Heart left ventricle (tissue), 16 donors: ENCODE measurements at regions not wholly inside any gene's neighbourhood (a gene's known extent, or its start where the extent isn't known, plus 50 kb on each side); places are given as distances from the start of the nearest gene placed in this dataset.

Source experiments
- ATAC-seq, 4 donors: fragments of 200-7000 bp; cut with Tn5 transposase; one replicate each; pipeline ENCODE4 v1.9.1; 2020 to 2022; ENCODE audit warnings: moderate library complexity in 4 of 4, mild to moderate bottlenecking in 3 of 4, moderate number of reproducible peaks in 1 of 4
- DNase-seq, 5 donors: peaks; one replicate each; pipeline ENCODE4 v3.0.0-alpha.2; 2020
- H3K27ac ChIP-seq, 12 donors: fragments of 200-600 bp; sonication (generic) in 4 of 12; one replicate each; pipeline versions ENCODE4 v1.5.0 to v1.8.0; 2016 to 2022; ENCODE audit warnings: mild to moderate bottlenecking in 2 of 12
- H3K27me3 ChIP-seq, 9 donors: fragments of 200-600 bp; sonication (generic) in 2 of 9; one replicate each; pipeline versions ENCODE4 v1.5.1 to v1.8.0; 2016 to 2022; ENCODE audit warnings: mild to moderate bottlenecking in 3 of 9
- H3K36me3 ChIP-seq, 9 donors: fragments of 200-600 bp; sonication (generic) in 2 of 9; one replicate each; pipeline versions ENCODE4 v1.5.0 to v1.8.0; 2018 to 2022; ENCODE audit warnings: mild to moderate bottlenecking in 2 of 9
- H3K4me1 ChIP-seq, 12 donors: fragments of 200-600 bp; sonication (generic) in 4 of 12; one replicate each; pipeline versions ENCODE4 v1.5.0 to v1.8.0; 2016 to 2022; ENCODE audit warnings: mild to moderate bottlenecking in 3 of 12
- H3K4me3 ChIP-seq, 12 donors: fragments of 200-600 bp; sonication (generic) in 4 of 12; one replicate each; pipeline versions ENCODE4 v1.5.0 to v1.8.0; 2017 to 2022; ENCODE audit warnings: mild to moderate bottlenecking in 9 of 12, moderate library complexity in 4 of 12
- H3K9me3 ChIP-seq, 12 donors: fragments of 200-600 bp; sonication (generic) in 4 of 12; one replicate each; pipeline versions ENCODE4 v1.5.0 to v1.8.0; 2016 to 2022; ENCODE audit warnings: mild to moderate bottlenecking in 1 of 12
- POLR2A ChIP-seq, 2 donors: fragments of 450-650 bp; IDR thresholded peaks; one replicate each; pipeline ENCODE4 v1.6.1; 2017; ENCODE audit warnings: antibody characterized with exemption in 2 of 2, mild to moderate bottlenecking in 2 of 2, moderate library complexity in 2 of 2
- WGBS, 4 donors: extraction: QIAGEN DNeasy Blood & Tissue Kit in 2 of 4; methylation state at CpG; one replicate each; pipeline versions ENCODE4 v1.1.5 to v1.1.7; 2013 to 2018; 5-methylcytosine and 5-hydroxymethylcytosine counted together
- intact Hi-C, 10 donors: fragments of 100-400 bp; cut with DNase I; formaldehyde crosslinking; loops; one replicate each; pipeline versions ENCODE4 v1.11.1 to v1.14.2; 2022
- TF ChIP-seq, protein P1 (sequence below), 12 donors: fragments of 200-600 bp; sonication (generic) in 4 of 12; IDR thresholded peaks; one replicate each; pipeline versions ENCODE4 v1.5.0 to v1.8.0; 2018 to 2022; ENCODE audit warnings: antibody characterized with exemption in 12 of 12, mild to moderate bottlenecking in 5 of 12
- donor health status: ischemic (EF 13 %, LVEDD 7.1; RV severe dilation, severe dysfunction).
- donor health status: healthy with polysubstance abuse.
- donor health status: DM: no; HTN: yes; CAD: no.
- donor health status: DM: no; HTN: no; CAD: no.
- donor health status: ischemic (EF 25% LVEDD 6.9; RV normal size, moderate dysfunction).
- donor health status: ischemic (EF 25% LVEDD 5.7; RV mildly dilated, moderate dysfunction).
- donor health status: healthy.
- donor health status: DM: yes; HTN: yes; CAD: no.
- donor health status: ischemic (EF 35%, LVEDD 5.7; RV mildly dilated, moderate dysfunction).
- donor health status: nonischemic (EF 11% LVEDD 7.7; RV severe dilation, severe dysfunction).
- donor health status: DM: yes; HTN: yes; CAD: no.
- donor health status: PGD.
- donor health status: ischemic (EF 29% LVEDD 5.4; RV normal size, mild dysfunction).
- donor health status: nonischemic (EF 23%, LVEDD 6.1; RV moderate dilation, normal function).

DNA sequence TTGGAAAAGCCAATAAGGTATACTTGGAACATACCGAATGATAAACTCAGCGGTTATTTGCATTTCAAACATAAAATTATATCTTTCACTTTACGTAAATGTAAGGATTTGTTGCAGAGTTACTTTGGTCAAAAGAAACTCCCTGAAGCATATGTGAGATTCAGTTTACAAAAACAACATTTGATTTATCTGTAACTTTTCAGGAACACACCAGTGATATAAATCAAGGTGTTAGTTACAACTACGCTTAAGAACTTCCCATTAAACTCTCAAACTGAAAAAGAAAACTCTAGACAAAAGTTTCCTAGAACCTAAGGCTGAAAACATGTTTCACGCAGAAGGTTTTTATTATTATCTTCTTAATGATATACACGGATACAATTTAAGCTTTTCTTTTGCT is 110.6 kb upstream of the MEIS1 start:
- ATAC-seq (no peak), DNase-seq (no peak)
- intact Hi-C loops = no loop called here
- no peak overlapping the region for H3K27ac ChIP-seq
- H3K4me1 ChIP-seq = no peaks in the 10 kb centered on the region
- no peaks in the 10 kb centered on the region for H3K9me3 ChIP-seq
- 81 to 91% (median 83%) methylated on average over 6 of the region's 6 CpGs for WGBS, 4 donors
- no peaks in the 10 kb centered on the region for H3K36me3 ChIP-seq
- TF ChIP-seq, protein P1, sequence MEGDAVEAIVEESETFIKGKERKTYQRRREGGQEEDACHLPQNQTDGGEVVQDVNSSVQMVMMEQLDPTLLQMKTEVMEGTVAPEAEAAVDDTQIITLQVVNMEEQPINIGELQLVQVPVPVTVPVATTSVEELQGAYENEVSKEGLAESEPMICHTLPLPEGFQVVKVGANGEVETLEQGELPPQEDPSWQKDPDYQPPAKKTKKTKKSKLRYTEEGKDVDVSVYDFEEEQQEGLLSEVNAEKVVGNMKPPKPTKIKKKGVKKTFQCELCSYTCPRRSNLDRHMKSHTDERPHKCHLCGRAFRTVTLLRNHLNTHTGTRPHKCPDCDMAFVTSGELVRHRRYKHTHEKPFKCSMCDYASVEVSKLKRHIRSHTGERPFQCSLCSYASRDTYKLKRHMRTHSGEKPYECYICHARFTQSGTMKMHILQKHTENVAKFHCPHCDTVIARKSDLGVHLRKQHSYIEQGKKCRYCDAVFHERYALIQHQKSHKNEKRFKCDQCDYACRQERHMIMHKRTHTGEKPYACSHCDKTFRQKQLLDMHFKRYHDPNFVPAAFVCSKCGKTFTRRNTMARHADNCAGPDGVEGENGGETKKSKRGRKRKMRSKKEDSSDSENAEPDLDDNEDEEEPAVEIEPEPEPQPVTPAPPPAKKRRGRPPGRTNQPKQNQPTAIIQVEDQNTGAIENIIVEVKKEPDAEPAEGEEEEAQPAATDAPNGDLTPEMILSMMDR (IDR thresholded peaks at IDR 0.05) = no peak
- no peak for TF ChIP-seq POLR2A (IDR thresholded peaks at IDR 0.05)
- H3K27me3 ChIP-seq = no peaks in the 10 kb centered on the region
- no peak overlapping the region for H3K4me3 ChIP-seq

DNA sequence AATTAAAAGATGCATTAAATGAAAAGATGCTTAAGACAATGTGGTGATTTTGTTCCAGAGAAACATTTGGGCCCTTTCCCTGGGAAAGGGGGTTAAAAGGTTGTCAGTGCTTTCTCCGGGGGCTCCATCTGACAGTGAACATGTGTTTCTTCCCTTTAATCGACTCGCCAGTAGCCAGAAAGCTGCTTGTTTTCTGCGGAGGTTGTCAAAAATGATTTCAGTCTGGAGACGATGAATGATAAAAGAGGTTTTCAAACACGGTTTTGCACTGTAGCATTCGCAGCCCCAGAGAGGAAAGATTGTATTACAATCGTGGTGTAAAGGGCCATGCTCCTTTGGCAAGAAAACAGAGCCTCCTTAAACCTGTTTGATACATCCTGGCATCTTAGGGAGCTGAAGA is 111.5 kb upstream of the MEIS1 start:
- no peak overlapping the region for H3K27ac ChIP-seq
- no peak for TF ChIP-seq POLR2A (IDR thresholded peaks at IDR 0.05)
- TF ChIP-seq, protein P1 (IDR thresholded peaks at IDR 0.05) = no peak
- 23 to 35% (median 31%) methylated on average over 8 of the region's 8 CpGs for WGBS, 4 donors
- no peaks in the 10 kb centered on the region for H3K36me3 ChIP-seq
- H3K27me3 ChIP-seq = no peaks in the 10 kb centered on the region
- no peak for DNase-seq
- no peak overlapping the region for H3K4me3 ChIP-seq
- intact Hi-C loops = no loop called here
- H3K4me1 ChIP-seq = no peaks in the 10 kb centered on the region
- H3K9me3 ChIP-seq = no peaks in the 10 kb centered on the region
- ATAC-seq = no peak

DNA sequence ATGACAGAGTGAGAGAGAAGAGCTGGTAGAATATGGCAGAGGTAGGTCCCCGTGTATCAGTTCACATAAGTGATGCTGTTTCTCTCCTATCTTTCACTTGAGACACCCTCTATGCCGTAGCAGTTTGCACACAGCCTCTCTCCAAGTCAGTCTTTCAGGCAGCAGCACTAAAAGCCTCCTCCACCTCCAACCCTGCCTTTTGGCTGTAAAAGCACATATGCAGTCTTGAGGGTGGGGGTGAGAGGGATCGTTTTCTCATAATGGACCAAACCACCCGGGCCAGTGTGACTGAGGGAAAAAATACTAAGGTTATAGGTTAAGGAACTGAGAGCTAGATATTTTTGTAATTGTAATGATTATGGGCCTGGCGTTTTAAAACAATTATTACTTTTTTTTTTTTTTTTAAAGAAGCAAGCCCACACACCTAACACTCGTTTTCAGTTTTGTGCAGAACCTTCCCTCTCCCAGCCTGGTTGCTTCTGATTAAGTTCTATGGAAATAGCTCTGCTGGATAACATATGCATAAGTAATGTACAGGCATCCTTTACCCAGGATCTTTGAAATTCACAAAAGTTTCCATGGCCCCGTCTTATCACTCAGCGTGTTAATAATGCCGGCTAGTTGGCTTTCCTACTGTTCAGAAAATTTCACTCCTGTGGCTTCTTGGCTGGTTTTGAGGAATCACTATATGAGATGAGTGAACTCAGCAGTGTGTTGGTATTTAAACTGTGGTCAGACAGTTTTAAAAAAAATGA is 112.2 kb upstream of the MEIS1 start:
- Histone ChIP-seq H3K4me3 (no peak overlapping the region), H3K36me3 (no peaks in the 10 kb centered on the region), H3K27me3 (no peaks in the 10 kb centered on the region), H3K9me3 (no peaks in the 10 kb centered on the region), H3K27ac (no peak overlapping the region), H3K4me1 (no peaks in the 10 kb centered on the region)
- ATAC-seq (no peak), DNase-seq (no peak)
- 37 to 52% (median 47%) methylated on average over 9 of the region's 9 CpGs for WGBS, 4 donors
- intact Hi-C loops = no loop called here
- TF ChIP-seq POLR2A (IDR thresholded peaks at IDR 0.05) = no peak
- TF ChIP-seq, protein P1 (IDR thresholded peaks at IDR 0.05) = no peak

DNA sequence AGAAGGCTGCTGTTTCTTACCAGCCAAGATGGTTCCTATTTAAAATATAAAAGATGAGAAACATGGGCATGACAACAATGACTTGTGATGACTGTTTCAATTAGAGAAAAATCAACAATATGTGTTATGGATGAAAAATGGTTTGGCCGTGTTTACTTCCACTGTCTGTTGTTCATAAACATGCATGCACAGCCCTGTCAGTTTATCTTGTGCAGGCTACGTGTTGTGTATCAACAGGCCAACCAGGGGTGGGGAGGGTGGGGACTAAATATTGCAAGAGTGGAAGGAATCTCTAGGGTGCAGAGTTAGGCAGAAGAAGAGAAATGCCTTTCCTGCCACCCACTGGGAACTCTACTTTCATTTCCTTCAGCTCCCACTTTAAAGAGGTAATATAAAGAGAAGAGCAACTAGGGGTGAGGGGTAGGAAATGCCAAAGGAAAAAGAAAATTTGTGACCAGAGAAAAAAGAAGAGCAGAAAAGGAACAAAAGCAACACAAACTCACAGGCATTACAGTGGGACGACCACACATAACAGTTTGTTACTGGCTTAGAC is 116.8 kb upstream of the MEIS1 start:
- WGBS, 4 donors = 60 to 68% (median 65%) methylated on average over 3 of the region's 3 CpGs
- no peak overlapping the region for H3K4me3 ChIP-seq
- DNase-seq (no peak), ATAC-seq (no peak)
- H3K4me1 ChIP-seq = no peaks in the 10 kb centered on the region
- no peaks in the 10 kb centered on the region for H3K36me3 ChIP-seq
- H3K9me3 ChIP-seq = peaks cover 0 to 7% (median 0%) of the 10 kb centered on the region in 12 donors
- TF ChIP-seq, protein P1 (IDR thresholded peaks at IDR 0.05) = no peak
- TF ChIP-seq POLR2A (IDR thresholded peaks at IDR 0.05) = no peak
- peaks cover 0 to 6% (median 0%) of the 10 kb centered on the region in 9 donors for H3K27me3 ChIP-seq
- H3K27ac ChIP-seq = no peak overlapping the region
- intact Hi-C loops = no loop called here
